ENCODE measurements at regions not wholly inside any gene's neighbourhood (a gene's known extent, or its start where the extent isn't known, plus 50 kb on each side); places are given as distances from the start of the nearest gene placed in this dataset.

- Histone ChIP-seq H3K4me3 (ENCODE audit: low read length in 3 of 3) (no peak overlapping the region), H3K9ac (ENCODE audit: low read depth in 1 of 3, low read length in 3 of 3) (no peak overlapping the region), H3K27me3 (ENCODE audit: control insufficient read depth in 3 of 3, insufficient read depth in 3 of 3, low read length in 3 of 3) (peaks cover 0 to 6% (median 4%) of the 10 kb centered on the region in 3 donors), H3K27ac (ENCODE audit: low read depth, low read length) (no peak overlapping the region), H3K4me1 (ENCODE audit: control insufficient read depth in 3 of 3, insufficient read depth in 3 of 3, low read length in 3 of 3) (peaks cover 7 to 12% (median 10%) of the 10 kb centered on the region in 3 donors), H3K9me3 (ENCODE audit: control insufficient read depth in 3 of 3, low read length in 3 of 3) (no peaks in the 10 kb centered on the region), H3K36me3 (ENCODE audit: control insufficient read depth in 3 of 3, insufficient read depth in 3 of 3, low read length in 3 of 3) (no peaks in the 10 kb centered on the region)
Measured at GRCh38 chr6:3515669-3516068, 58.8 kb upstream of the SLC22A23 start.

- Histone ChIP-seq H3K36me3 (ENCODE audit: control insufficient read depth in 3 of 3, insufficient read depth in 3 of 3, low read length in 3 of 3) (no peaks in the 10 kb centered on the region), H3K27me3 (ENCODE audit: control insufficient read depth in 3 of 3, insufficient read depth in 3 of 3, low read length in 3 of 3) (peaks cover 0 to 6% (median 3%) of the 10 kb centered on the region in 3 donors), H3K9ac (ENCODE audit: low read depth in 1 of 3, low read length in 3 of 3) (no peak overlapping the region), H3K27ac (ENCODE audit: low read depth, low read length) (no peak overlapping the region), H3K4me3 (ENCODE audit: low read length in 3 of 3) (no peak overlapping the region), H3K4me1 (ENCODE audit: control insufficient read depth in 3 of 3, insufficient read depth in 3 of 3, low read length in 3 of 3) (peaks cover 4 to 9% (median 4%) of the 10 kb centered on the region in 3 donors), H3K9me3 (ENCODE audit: control insufficient read depth in 3 of 3, low read length in 3 of 3) (no peaks in the 10 kb centered on the region)
Measured at GRCh38 chr6:3513416-3513815, 56.6 kb upstream of the SLC22A23 start.

- Histone ChIP-seq H3K9ac (ENCODE audit: low read depth in 1 of 3, low read length in 3 of 3) (no peak overlapping the region), H3K27me3 (ENCODE audit: control insufficient read depth in 3 of 3, insufficient read depth in 3 of 3, low read length in 3 of 3) (peaks cover 0 to 9% (median 2%) of the 10 kb centered on the region in 3 donors), H3K36me3 (ENCODE audit: control insufficient read depth in 3 of 3, insufficient read depth in 3 of 3, low read length in 3 of 3) (no peaks in the 10 kb centered on the region), H3K9me3 (ENCODE audit: control insufficient read depth in 3 of 3, low read length in 3 of 3) (no peaks in the 10 kb centered on the region), H3K4me1 (ENCODE audit: control insufficient read depth in 3 of 3, insufficient read depth in 3 of 3, low read length in 3 of 3) (peaks cover 0 to 4% (median 0%) of the 10 kb centered on the region in 3 donors), H3K4me3 (ENCODE audit: low read length in 3 of 3) (no peak overlapping the region), H3K27ac (ENCODE audit: low read depth, low read length) (no peak overlapping the region)
Measured at GRCh38 chr6:3512832-3513231, 56.0 kb upstream of the SLC22A23 start.

- Histone ChIP-seq H3K36me3 (ENCODE audit: control insufficient read depth in 3 of 3, insufficient read depth in 3 of 3, low read length in 3 of 3) (no peaks in the 10 kb centered on the region), H3K4me3 (ENCODE audit: low read length in 3 of 3) (no peak overlapping the region), H3K9ac (ENCODE audit: low read depth in 1 of 3, low read length in 3 of 3) (no peak overlapping the region), H3K27ac (ENCODE audit: low read depth, low read length) (no peak overlapping the region), H3K9me3 (ENCODE audit: control insufficient read depth in 3 of 3, low read length in 3 of 3) (no peaks in the 10 kb centered on the region), H3K27me3 (ENCODE audit: control insufficient read depth in 3 of 3, insufficient read depth in 3 of 3, low read length in 3 of 3) (peaks cover 0 to 10% (median 2%) of the 10 kb centered on the region in 3 donors), H3K4me1 (ENCODE audit: control insufficient read depth in 3 of 3, insufficient read depth in 3 of 3, low read length in 3 of 3) (peaks cover 0 to 8% (median 4%) of the 10 kb centered on the region in 3 donors)
Measured at GRCh38 chr6:3510617-3511016, 53.8 kb upstream of the SLC22A23 start.

- no peak overlapping the region for H3K9ac ChIP-seq (ENCODE audit: low read depth in 1 of 3, low read length in 3 of 3)
- no peaks in the 10 kb centered on the region for H3K36me3 ChIP-seq (ENCODE audit: control insufficient read depth in 3 of 3, insufficient read depth in 3 of 3, low read length in 3 of 3)
- peaks cover 0 to 10% (median 5%) of the 10 kb centered on the region in 3 donors for H3K27me3 ChIP-seq (ENCODE audit: control insufficient read depth in 3 of 3, insufficient read depth in 3 of 3, low read length in 3 of 3)
- no peaks in the 10 kb centered on the region for H3K9me3 ChIP-seq (ENCODE audit: control insufficient read depth in 3 of 3, low read length in 3 of 3)
- peaks cover 2 to 11% (median 7%) of the 10 kb centered on the region in 3 donors for H3K4me1 ChIP-seq (ENCODE audit: control insufficient read depth in 3 of 3, insufficient read depth in 3 of 3, low read length in 3 of 3)
- no peak overlapping the region for H3K27ac ChIP-seq (ENCODE audit: low read depth, low read length)
- no peak overlapping the region for H3K4me3 ChIP-seq (ENCODE audit: low read length in 3 of 3)
Measured at GRCh38 chr6:3510178-3510577, 53.3 kb upstream of the SLC22A23 start.

GRCh38 chr6:3509336-3509735 lies 52.5 kb upstream of the SLC22A23 start:
- Histone ChIP-seq H3K27me3 (ENCODE audit: control insufficient read depth in 3 of 3, insufficient read depth in 3 of 3, low read length in 3 of 3) (peaks cover 0 to 10% (median 5%) of the 10 kb centered on the region in 3 donors), H3K36me3 (ENCODE audit: control insufficient read depth in 3 of 3, insufficient read depth in 3 of 3, low read length in 3 of 3) (no peaks in the 10 kb centered on the region), H3K27ac (ENCODE audit: low read depth, low read length) (no peak overlapping the region), H3K4me1 (ENCODE audit: control insufficient read depth in 3 of 3, insufficient read depth in 3 of 3, low read length in 3 of 3) (peaks cover 2 to 11% (median 7%) of the 10 kb centered on the region in 3 donors), H3K4me3 (ENCODE audit: low read length in 3 of 3) (no peak overlapping the region), H3K9ac (ENCODE audit: low read depth in 1 of 3, low read length in 3 of 3) (no peak overlapping the region), H3K9me3 (ENCODE audit: control insufficient read depth in 3 of 3, low read length in 3 of 3) (no peaks in the 10 kb centered on the region)

GRCh38 chr6:3506751-3507383 lies 50.0 kb upstream of the SLC22A23 start:
- no peak overlapping the region for H3K9ac ChIP-seq (ENCODE audit: low read depth in 1 of 3, low read length in 3 of 3)

More at GRCh38 chr6:3506751-3507383, 50.0 kb upstream of the SLC22A23 start:
- Histone ChIP-seq H3K36me3 (ENCODE audit: control insufficient read depth in 3 of 3, insufficient read depth in 3 of 3, low read length in 3 of 3) (no peaks in the 10 kb centered on the region), H3K4me3 (ENCODE audit: low read length in 3 of 3) (no peak overlapping the region), H3K4me1 (ENCODE audit: control insufficient read depth in 3 of 3, insufficient read depth in 3 of 3, low read length in 3 of 3) (peaks cover 2 to 11% (median 7%) of the 10 kb centered on the region in 3 donors), H3K27me3 (ENCODE audit: control insufficient read depth in 3 of 3, insufficient read depth in 3 of 3, low read length in 3 of 3) (peaks cover 0 to 8% (median 4%) of the 10 kb centered on the region in 3 donors), H3K9me3 (ENCODE audit: control insufficient read depth in 3 of 3, low read length in 3 of 3) (no peaks in the 10 kb centered on the region), H3K27ac (ENCODE audit: low read depth, low read length) (no peak overlapping the region)

All from skeletal muscle tissue (tissue), 3 donors.